MM.1S (cell line): ENCODE measurements at regions not wholly inside any gene's neighbourhood (a gene's known extent, or its start where the extent isn't known, plus 50 kb on each side); places are given as distances from the start of the nearest gene placed in this dataset.

Source experiments
- DNase-seq: peaks from one replicate; pipeline ENCODE4 v3.0.0-alpha.2; 2015
- H2AFZ ChIP-seq: fragments of 300-600 bp; sonication (generic); 2 replicates; pipeline ENCODE4 v1.6.0; 2016; ENCODE audit warnings: antibody characterized with exemption, low read length
- H3F3A ChIP-seq: fragments of 300-600 bp; sonication (generic); 2 replicates; pipeline ENCODE4 v1.6.1; 2016; ENCODE audit warnings: mild to moderate bottlenecking, antibody characterized with exemption, low read length, moderate library complexity, mixed read lengths; ENCODE audit not compliant: insufficient read depth
- H3K27ac ChIP-seq: fragments of 300-600 bp; sonication (generic); 2 replicates; pipeline ENCODE4 v1.5.1; 2016; ENCODE audit warnings: mild to moderate bottlenecking, low read length
- H3K27me3 ChIP-seq: fragments of 300-600 bp; sonication (generic); replicated peaks from 2 replicates; pipeline ENCODE4 v1.6.0; 2016; ENCODE audit warnings: low read length; ENCODE audit not compliant: insufficient read depth
- H3K36me3 ChIP-seq: fragments of 300-600 bp; sonication (generic); replicated peaks from 2 replicates; pipeline ENCODE4 v1.6.1; 2016; ENCODE audit warnings: mild to moderate bottlenecking, low read length, mixed read lengths; ENCODE audit not compliant: insufficient read depth
- H3K4me1 ChIP-seq: fragments of 300-600 bp; sonication (generic); 2 replicates; pipeline ENCODE4 v1.6.1; 2016; ENCODE audit warnings: low read length, mixed read lengths
- H3K4me2 ChIP-seq: fragments of 300-600 bp; sonication (generic); 2 replicates; pipeline ENCODE4 v1.6.0; 2016; ENCODE audit warnings: low read depth, low read length
- H3K4me3 ChIP-seq: fragments of 300-600 bp; sonication (generic); 2 replicates; pipeline ENCODE4 v1.5.1; 2016; ENCODE audit warnings: low read length, mixed read lengths
- H3K79me2 ChIP-seq: fragments of 300-600 bp; sonication (generic); 2 replicates; pipeline ENCODE4 v1.6.1; 2016; ENCODE audit warnings: mixed run types, low read length, mixed read lengths
- H3K9ac ChIP-seq: fragments of 300-600 bp; sonication (generic); 2 replicates; pipeline ENCODE4 v1.6.1; 2016; ENCODE audit warnings: low read length, mixed read lengths
- H3K9me2 ChIP-seq: fragments of 300-600 bp; sonication (generic); replicated peaks from 2 replicates; pipeline ENCODE4 v1.6.1; 2016; ENCODE audit warnings: mild to moderate bottlenecking, low read length, mixed read lengths; ENCODE audit not compliant: insufficient read depth
- H3K9me3 ChIP-seq: fragments of 300-600 bp; sonication (generic); replicated peaks from 2 replicates; pipeline ENCODE4 v1.6.1; 2016; ENCODE audit warnings: mild to moderate bottlenecking, low read length, mixed read lengths; ENCODE audit not compliant: insufficient read depth
- H4K20me1 ChIP-seq: fragments of 300-600 bp; sonication (generic); 2 replicates; pipeline ENCODE4 v1.6.1; 2016; ENCODE audit warnings: mild to moderate bottlenecking, low read length, moderate library complexity, mixed read lengths; ENCODE audit not compliant: insufficient read depth
- EZH2 ChIP-seq: fragments of 300-600 bp; sonication (generic); optimal IDR thresholded peaks from 2 replicates; pipeline ENCODE3; 2017; ENCODE audit warnings: low read depth, mild to moderate bottlenecking, antibody characterized with exemption, low read length, mixed read lengths
- EZH2phosphoT487 ChIP-seq: fragments of 300-600 bp; sonication (generic); IDR thresholded peaks from 2 replicates; pipeline ENCODE4 v1.6.1; 2018; ENCODE audit warnings: antibody characterized with exemption, low read length
- TF ChIP-seq, protein P1 (sequence below): fragments of 300-600 bp; sonication (generic); IDR thresholded peaks from 2 replicates; pipeline ENCODE4 v1.5.1; 2016; ENCODE audit warnings: antibody characterized with exemption, low read length, mixed read lengths

DNA sequence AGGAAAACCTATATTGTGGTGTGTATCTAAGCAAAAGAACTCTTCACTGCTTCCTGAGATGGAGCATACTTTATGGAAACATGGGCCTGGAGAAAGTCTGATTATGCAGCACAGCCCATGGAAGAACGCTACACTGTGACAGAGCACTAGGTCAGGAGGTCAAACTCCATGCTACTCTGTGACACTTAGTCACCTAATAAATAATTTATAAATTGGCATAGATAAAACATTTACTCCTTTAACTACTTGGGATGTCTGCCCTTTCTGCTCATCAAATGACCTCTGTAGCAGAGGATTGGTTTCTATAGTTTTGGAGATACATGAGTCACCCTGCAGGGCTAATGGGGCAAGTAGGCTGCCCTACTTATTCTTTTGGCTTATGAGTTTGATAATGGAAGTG is 134.7 kb upstream of the BANK1 start:
- Histone ChIP-seq H4K20me1 (no peaks in the 10 kb centered on the region), H3K36me3 (no peaks in the 10 kb centered on the region), H3K27ac (no peak overlapping the region), H3K4me1 (no peaks in the 10 kb centered on the region), H3K27me3 (no peaks in the 10 kb centered on the region), H3K9me3 (no peaks in the 10 kb centered on the region), H3K4me3 (no peak overlapping the region), H3K79me2 (no peaks in the 10 kb centered on the region), H3K4me2 (no peak overlapping the region), H2AFZ (no peak overlapping the region), H3F3A (no peaks in the 10 kb centered on the region), H3K9me2 (no peaks in the 10 kb centered on the region), H3K9ac (no peak overlapping the region)
- no peak for TF ChIP-seq EZH2
- TF ChIP-seq, protein P1, sequence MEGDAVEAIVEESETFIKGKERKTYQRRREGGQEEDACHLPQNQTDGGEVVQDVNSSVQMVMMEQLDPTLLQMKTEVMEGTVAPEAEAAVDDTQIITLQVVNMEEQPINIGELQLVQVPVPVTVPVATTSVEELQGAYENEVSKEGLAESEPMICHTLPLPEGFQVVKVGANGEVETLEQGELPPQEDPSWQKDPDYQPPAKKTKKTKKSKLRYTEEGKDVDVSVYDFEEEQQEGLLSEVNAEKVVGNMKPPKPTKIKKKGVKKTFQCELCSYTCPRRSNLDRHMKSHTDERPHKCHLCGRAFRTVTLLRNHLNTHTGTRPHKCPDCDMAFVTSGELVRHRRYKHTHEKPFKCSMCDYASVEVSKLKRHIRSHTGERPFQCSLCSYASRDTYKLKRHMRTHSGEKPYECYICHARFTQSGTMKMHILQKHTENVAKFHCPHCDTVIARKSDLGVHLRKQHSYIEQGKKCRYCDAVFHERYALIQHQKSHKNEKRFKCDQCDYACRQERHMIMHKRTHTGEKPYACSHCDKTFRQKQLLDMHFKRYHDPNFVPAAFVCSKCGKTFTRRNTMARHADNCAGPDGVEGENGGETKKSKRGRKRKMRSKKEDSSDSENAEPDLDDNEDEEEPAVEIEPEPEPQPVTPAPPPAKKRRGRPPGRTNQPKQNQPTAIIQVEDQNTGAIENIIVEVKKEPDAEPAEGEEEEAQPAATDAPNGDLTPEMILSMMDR = no peak
- TF ChIP-seq EZH2phosphoT487 = no peak
- DNase-seq = no peak

DNA sequence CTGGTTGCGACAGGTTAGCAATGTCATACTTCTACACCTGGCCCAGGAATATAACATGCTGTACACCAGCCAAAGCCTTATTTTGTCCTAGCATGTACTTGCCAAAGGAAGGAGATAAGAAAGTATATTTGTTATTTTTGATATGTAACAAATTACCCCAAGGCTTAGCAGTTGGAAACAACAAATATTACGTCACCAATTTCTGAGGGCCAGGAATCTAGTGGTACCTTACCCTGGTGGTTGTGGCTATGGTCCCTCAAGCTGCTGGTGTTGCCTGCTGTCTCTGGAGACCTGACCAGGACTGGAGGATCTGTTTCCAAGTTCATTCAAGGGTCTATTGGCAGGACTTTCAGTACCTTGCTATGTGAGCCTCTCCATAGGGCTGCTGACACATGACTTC is 135.5 kb upstream of the BANK1 start:
- no peak for DNase-seq

GRCh38 chr4:101651778-101652177 is 138.8 kb upstream of the BANK1 start:
- Histone ChIP-seq H3K4me2 (no peak overlapping the region), H3K9ac (no peak overlapping the region), H3F3A (no peaks in the 10 kb centered on the region), H3K27me3 (no peaks in the 10 kb centered on the region), H3K4me1 (no peaks in the 10 kb centered on the region), H3K36me3 (no peaks in the 10 kb centered on the region), H4K20me1 (no peaks in the 10 kb centered on the region), H3K9me3 (no peaks in the 10 kb centered on the region), H3K27ac (no peak overlapping the region), H3K79me2 (no peaks in the 10 kb centered on the region), H3K9me2 (no peaks in the 10 kb centered on the region), H3K4me3 (no peak overlapping the region), H2AFZ (no peak overlapping the region)
- TF ChIP-seq, protein P1 = no peak
- TF ChIP-seq EZH2phosphoT487 = no peak
- no peak for TF ChIP-seq EZH2
- no peak for DNase-seq

More for the DNA sequence above, 135.5 kb upstream of the BANK1 start:
- Histone ChIP-seq H3K9me2 (no peaks in the 10 kb centered on the region), H3K4me1 (no peaks in the 10 kb centered on the region), H3F3A (no peaks in the 10 kb centered on the region), H3K36me3 (no peaks in the 10 kb centered on the region), H3K27ac (no peak overlapping the region), H3K9me3 (no peaks in the 10 kb centered on the region), H3K9ac (no peak overlapping the region), H4K20me1 (no peaks in the 10 kb centered on the region), H3K4me3 (no peak overlapping the region), H3K27me3 (no peaks in the 10 kb centered on the region), H3K4me2 (no peak overlapping the region), H2AFZ (no peak overlapping the region), H3K79me2 (no peaks in the 10 kb centered on the region)
- TF ChIP-seq EZH2phosphoT487 (no peak), EZH2 (no peak)
- TF ChIP-seq, protein P1 = no peak
